HepG2 (cell line): ENCODE measurements at regions not wholly inside any gene's neighbourhood (a gene's known extent, or its start where the extent isn't known, plus 50 kb on each side); places are given as distances from the start of the nearest gene placed in this dataset.

Source experiments
- ATAC-seq: fragments of 200-7000 bp; cut with Tn5 transposase; 3 replicates; pipeline ENCODE4 v1.9.1; 2020; ENCODE audit warnings: mild to moderate bottlenecking, moderate library complexity
- BruUV-seq: library from RNA; stranded (reverse); fragments of 400-500 nt; replicated peaks from 2 replicates; lab custom pipeline; 2021; lab: Mats Ljungman, UMichigan
- CTCF ChIA-PET: fragments of 300-600 bp; formaldehyde crosslinking; extraction: SDS; loops from one replicate; lab custom pipeline; 2021; ENCODE audit warnings: low total read pairs, inconsistent platforms, low intra/inter-chr PET ratio; lab: Yijun Ruan, JAX
- POLR2A ChIA-PET: fragments of 350-600 bp; sonication (Branson Sonifier 250); formaldehyde crosslinking; loops from one replicate; lab custom pipeline; 2020; ENCODE audit warnings: antibody characterized with exemption, inconsistent platforms; lab: Yijun Ruan, JAX
- DNase-seq: peaks from one replicate; pipeline ENCODE4 v3.0.0-alpha.2; 2015; ENCODE audit warnings: low spot score
- FAIRE-seq: peaks from 3 replicates; lab custom pipeline; 2011; peaks lifted over from hg19 to GRCh38; lab: Jason Lieb, UNC
- H2AFZ ChIP-seq: one replicate; pipeline ENCODE4 v1.6.1; 2011; ENCODE audit warnings: low read length, inconsistent platforms
- H3K27ac ChIP-seq: fragments of 300-600 bp; 3 replicates; pipeline ENCODE4 v1.8.0; 2011; ENCODE audit warnings: mixed run types, mild to moderate bottlenecking, mixed read lengths, low read length, inconsistent platforms; ENCODE audit not compliant: insufficient read depth; ENCODE audit errors: extremely low read length
- H3K27me3 ChIP-seq, 2 experiments: fragments of 200-600 bp in 1 of 2; 2 replicates in 1 of 2; 3 replicates in 1 of 2; pipeline versions ENCODE4 v1.6.0 to v1.8.0; 2011; ENCODE audit warnings: low read length in 2 of 2, mild to moderate bottlenecking in 2 of 2, moderate library complexity in 2 of 2, inconsistent platforms in 1 of 2; ENCODE audit not compliant: insufficient read depth in 2 of 2, control insufficient read depth in 1 of 2
- H3K36me3 ChIP-seq, 2 experiments: fragments of 200-600 bp in 1 of 2; replicated peaks in 1 of 2; 2 replicates in 1 of 2; 3 replicates in 1 of 2; pipeline versions ENCODE4 v1.5.1 to v1.8.0; 2011; ENCODE audit warnings: low read length in 2 of 2, inconsistent platforms in 1 of 2; ENCODE audit not compliant: insufficient read depth in 2 of 2, control insufficient read depth in 1 of 2
- H3K4me1 ChIP-seq: 2 replicates; pipeline ENCODE4 v1.5.1; 2012; ENCODE audit warnings: low read length, inconsistent platforms; ENCODE audit not compliant: insufficient read depth
- H3K4me2 ChIP-seq: 2 replicates; pipeline ENCODE4 v1.6.0; 2011; ENCODE audit warnings: low read depth, low read length, inconsistent platforms
- H3K4me3 ChIP-seq, 3 experiments: fragments of 200-600 bp in 1 of 3; sonication (generic), shearing (Covaris generic) in 1 of 3; replicated peaks in 1 of 3; 2 replicates each; pipeline ENCODE4 v1.5.1; 2011 to 2016; ENCODE audit warnings: low read length in 3 of 3, inconsistent platforms in 2 of 3, low read depth in 2 of 3, mild to moderate bottlenecking in 2 of 3, control low read depth in 1 of 3, mixed read lengths in 1 of 3; ENCODE audit not compliant: insufficient read depth in 1 of 3
- H3K79me2 ChIP-seq: one replicate; pipeline ENCODE4 v1.6.1; 2011; ENCODE audit warnings: low read length, inconsistent platforms; ENCODE audit not compliant: insufficient read depth
- H3K9ac ChIP-seq: 2 replicates; pipeline ENCODE4 v1.6.0; 2011; ENCODE audit warnings: mild to moderate bottlenecking, low read depth, low read length, inconsistent platforms; ENCODE audit not compliant: insufficient read depth
- H3K9me3 ChIP-seq: 2 replicates; pipeline ENCODE4 v1.5.1; 2012; ENCODE audit warnings: mild to moderate bottlenecking, low read length
- H4K20me1 ChIP-seq: 2 replicates; pipeline ENCODE4 v1.6.0; 2011; ENCODE audit warnings: inconsistent platforms, mild to moderate bottlenecking, low read length, moderate library complexity; ENCODE audit not compliant: insufficient read depth
- MAFF ChIP-seq: IDR thresholded peaks from 2 replicates; pipeline ENCODE4 v1.6.1; 2011; ENCODE audit warnings: low read depth, low read length, improper control_type of control experiment
- MAFK ChIP-seq, 2 experiments: IDR thresholded peaks in 1 of 2; conservative IDR thresholded peaks in 1 of 2; 2 replicates each; pipeline ENCODE4 v1.6.1; 2011; ENCODE audit warnings: improper control_type of control experiment in 2 of 2, low read length in 2 of 2
- UBTF ChIP-seq: sonication (generic); formaldehyde crosslinking; IDR thresholded peaks from 2 replicates; pipeline ENCODE4 v1.4.0; 2020; ENCODE audit warnings: mild to moderate bottlenecking, missing genetic modification reagents
- ZBTB2 ChIP-seq: sonication (generic); formaldehyde crosslinking; IDR thresholded peaks from 2 replicates; pipeline ENCODE4 v1.8.0; 2022; ENCODE audit warnings: low read depth, missing genetic modification reagents
- ZC3H13 ChIP-seq: sonication (generic); formaldehyde crosslinking; IDR thresholded peaks from 2 replicates; pipeline ENCODE4 v1.8.1; 2023; ENCODE audit warnings: mild to moderate bottlenecking, missing genetic modification reagents, moderate library complexity
- ZNF276 ChIP-seq: sonication (generic); formaldehyde crosslinking; IDR thresholded peaks from 2 replicates; pipeline ENCODE4 v1.4.0; 2020; ENCODE audit warnings: mild to moderate bottlenecking, low read depth, missing genetic modification reagents
- ZNF296 ChIP-seq: sonication (generic); formaldehyde crosslinking; conservative IDR thresholded peaks from 2 replicates; pipeline ENCODE4 v1.5.0; 2020; ENCODE audit warnings: mild to moderate bottlenecking, missing genetic modification reagents
- in situ Hi-C: cut with HindIII; loops from 2 replicates; pipeline ENCODE4 v1.10.0; 2017; ENCODE audit warnings: low pct_unique_long_range_greater_than_20kb; ENCODE audit not compliant: extremely low pct_ligation_motif_present
- intact Hi-C: fragments of 100-400 bp; cut with micrococcal nuclease; formaldehyde crosslinking; loops from one replicate; pipeline ENCODE4 v1.10.0; 2022; ENCODE audit not compliant: unreplicated experiment

- intact Hi-C loops (no loop called here), in situ Hi-C loops (no loop called here)
- ChIA-PET POLR2A (no interaction called here), CTCF (no interaction called here)
- H3K4me2 ChIP-seq: no peak overlapping the region
- no peak for ATAC-seq
- no peaks in the 10 kb centered on the region for H3K4me1 ChIP-seq
- H3K9ac ChIP-seq: no peak overlapping the region
- H3K9me3 ChIP-seq: peaks cover 85% of the 10 kb centered on the region
- H2AFZ ChIP-seq: no peak overlapping the region
- no TSS peak for BruUV-seq
- no peaks in the 10 kb centered on the region for H3K27me3 ChIP-seq
- no peaks in the 10 kb centered on the region for H3K36me3 ChIP-seq
- no peak overlapping the region for H3K4me3 ChIP-seq
- no peaks in the 10 kb centered on the region for H4K20me1 ChIP-seq
- no peak for DNase-seq
- TF ChIP-seq ZNF276 (CRISPR knock-in tag) (no peak), ZBTB2 (CRISPR knock-in tag) (no peak), UBTF (CRISPR knock-in tag) (no peak), ZNF296 (CRISPR knock-in tag) (no peak), MAFF (peak; percentile 61), MAFK (conservative IDR thresholded peaks at IDR 0.05 in 1 of 2, IDR thresholded peaks at IDR 0.05 in 1 of 2; ENCODE audit: low read length in 2 of 2) (peak; percentile 71 to 79), ZC3H13 (CRISPR knock-in tag) (no peak)
- no peaks in the 10 kb centered on the region for H3K79me2 ChIP-seq
- no peak for FAIRE-seq
- H3K27ac ChIP-seq: no peak overlapping the region
Measured at GRCh38 chr16:35823342-35823741, 2363.9 kb downstream of the TP53TG3F start.
